ENCODE measurements at regions not wholly inside any gene's neighbourhood (a gene's known extent, or its start where the extent isn't known, plus 50 kb on each side); places are given as distances from the start of the nearest gene placed in this dataset.

DNA sequence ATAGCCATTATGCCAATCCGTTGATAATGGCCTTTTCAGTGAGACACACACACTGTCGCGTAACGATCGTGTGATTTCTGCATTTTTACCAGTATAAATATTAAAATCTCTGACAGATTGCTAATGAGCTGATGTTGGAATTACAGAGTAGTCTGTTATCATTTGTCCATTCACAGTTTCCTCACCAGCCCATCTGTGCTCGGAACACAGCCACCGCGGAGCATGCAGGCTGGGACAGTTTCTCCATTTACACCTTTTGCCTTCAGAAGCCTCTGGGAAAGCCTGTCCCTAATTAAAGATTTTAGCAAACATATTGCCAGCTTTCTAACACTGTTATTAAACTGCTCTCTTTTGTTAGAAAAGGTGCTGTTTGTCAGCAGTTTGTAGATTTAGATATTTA, 82.2 kb upstream of the BARHL2 start:
- H4K20me1 ChIP-seq (replicated peaks; ENCODE audit: control insufficient read depth, extremely low read depth, insufficient read depth, low read length): no peaks in the 10 kb centered on the region
- H3K36me3 ChIP-seq (ENCODE audit: control insufficient read depth in 2 of 2, extremely low read depth in 1 of 2, insufficient read depth in 2 of 2, low read length in 2 of 2): no peaks in the 10 kb centered on the region
- H3K9me1 ChIP-seq (replicated peaks; ENCODE audit: control insufficient read depth, extremely low read depth, insufficient read depth, low read length): no peaks in the 10 kb centered on the region
- H3K4me3 ChIP-seq (replicated peaks in 1 of 3; ENCODE audit: insufficient read depth in 1 of 3, low read depth in 1 of 3, low read length in 3 of 3): no peak overlapping the region
- H2AFZ ChIP-seq (ENCODE audit: low read depth, low read length): no peak overlapping the region
- dilution Hi-C loops (cut with MboI; ENCODE audit: extremely low pct_ligation_motif_present, low sequenced_read_pairs) (no loop called here), intact Hi-C loops (cut with micrococcal nuclease) (no loop called here)
- H3K9ac ChIP-seq (replicated peaks; ENCODE audit: extremely low read depth, insufficient read depth, low read length): no peak overlapping the region
- TF ChIP-seq MYC (IDR thresholded peaks at IDR 0.05; ENCODE audit: low read depth, low read length): no peak
- no peak for TF ChIP-seq EZH2 (IDR thresholded peaks at IDR 0.05; ENCODE audit: borderline replicate concordance, low read depth, low read length, severe bottlenecking)
- no peak for TF ChIP-seq MAX (IDR thresholded peaks at IDR 0.05; ENCODE audit: insufficient read depth, insufficient read length)
- TF ChIP-seq CTCF (IDR thresholded peaks at IDR 0.05; ENCODE audit: extremely low read depth in 1 of 2, insufficient read depth in 1 of 2, low read depth in 1 of 2, low read length in 2 of 2): no peak
- no peak for TF ChIP-seq JUN (IDR thresholded peaks at IDR 0.05; ENCODE audit: borderline replicate concordance, insufficient read depth, insufficient read length, low read depth)
- TF ChIP-seq POLR2AphosphoS5 (IDR thresholded peaks at IDR 0.05; ENCODE audit: insufficient read depth, low read depth, low read length): no peak
- TF ChIP-seq POLR2A (IDR thresholded peaks at IDR 0.05; ENCODE audit: low read depth, low read length): no peak
- no peak for TF ChIP-seq GATA2 (IDR thresholded peaks at IDR 0.05; ENCODE audit: insufficient read depth, insufficient read length, low read depth, low read length)
- no peak for TF ChIP-seq FOS (IDR thresholded peaks at IDR 0.05; ENCODE audit: borderline replicate concordance, insufficient read depth, low read length)
- no peaks in the 10 kb centered on the region for H3K27me3 ChIP-seq (ENCODE audit: control insufficient read depth in 2 of 2, insufficient read depth in 2 of 2, low read length in 2 of 2)
- H3K27ac ChIP-seq (ENCODE audit: insufficient read depth, low read depth, low read length): no peak overlapping the region
- no peaks in the 10 kb centered on the region for H3K9me3 ChIP-seq (replicated peaks; ENCODE audit: control insufficient read depth, insufficient read depth, low read length)
- no peaks in the 10 kb centered on the region for H3K79me2 ChIP-seq (ENCODE audit: control insufficient read depth, insufficient read depth, low read length)
- BruUV-seq (replicated peaks): no TSS peak
- H3K4me1 ChIP-seq (ENCODE audit: control insufficient read depth, extremely low read depth, insufficient read depth, low read length): no peaks in the 10 kb centered on the region
- POLR2A ChIA-PET: no interaction called here
- FAIRE-seq: no peak
- CTCF ChIA-PET: no interaction called here
- no peak overlapping the region for H3K4me2 ChIP-seq (ENCODE audit: insufficient read depth, low read length)
- DNase-seq (ENCODE audit: low read depth, low spot score): no peak
